ENCODE measurements at regions not wholly inside any gene's neighbourhood (a gene's known extent, or its start where the extent isn't known, plus 50 kb on each side); places are given as distances from the start of the nearest gene placed in this dataset.

DNA sequence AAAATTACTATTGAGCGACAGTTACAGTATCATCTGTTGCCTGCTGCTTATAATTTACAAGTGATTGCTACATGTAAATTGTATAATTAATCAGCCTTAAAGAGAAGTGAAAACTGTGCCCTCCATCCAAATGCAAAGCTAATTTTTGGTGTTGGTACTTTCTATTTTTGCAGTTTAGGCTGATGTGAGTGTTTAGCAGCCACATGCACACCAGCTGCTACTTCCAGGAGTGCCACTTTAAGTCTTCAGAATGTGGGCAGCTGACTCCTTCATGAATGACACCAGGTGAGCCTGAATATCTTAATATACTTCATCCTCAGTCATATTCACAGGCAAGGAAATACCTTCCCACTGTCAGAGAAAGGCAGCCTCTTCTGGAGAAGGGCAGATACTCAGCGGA lies 149.8 kb upstream of the RASGEF1B start:
- Histone ChIP-seq H3K27ac (no peak overlapping the region), H3K27me3 (ENCODE audit: low read depth) (no peaks in the 10 kb centered on the region), H3K4me3 (no peak overlapping the region), H3K9me3 (no peaks in the 10 kb centered on the region), H3K4me1 (no peaks in the 10 kb centered on the region), H3K36me3 (no peaks in the 10 kb centered on the region)
- no peak for DNase-seq
- TF ChIP-seq, protein P1, sequence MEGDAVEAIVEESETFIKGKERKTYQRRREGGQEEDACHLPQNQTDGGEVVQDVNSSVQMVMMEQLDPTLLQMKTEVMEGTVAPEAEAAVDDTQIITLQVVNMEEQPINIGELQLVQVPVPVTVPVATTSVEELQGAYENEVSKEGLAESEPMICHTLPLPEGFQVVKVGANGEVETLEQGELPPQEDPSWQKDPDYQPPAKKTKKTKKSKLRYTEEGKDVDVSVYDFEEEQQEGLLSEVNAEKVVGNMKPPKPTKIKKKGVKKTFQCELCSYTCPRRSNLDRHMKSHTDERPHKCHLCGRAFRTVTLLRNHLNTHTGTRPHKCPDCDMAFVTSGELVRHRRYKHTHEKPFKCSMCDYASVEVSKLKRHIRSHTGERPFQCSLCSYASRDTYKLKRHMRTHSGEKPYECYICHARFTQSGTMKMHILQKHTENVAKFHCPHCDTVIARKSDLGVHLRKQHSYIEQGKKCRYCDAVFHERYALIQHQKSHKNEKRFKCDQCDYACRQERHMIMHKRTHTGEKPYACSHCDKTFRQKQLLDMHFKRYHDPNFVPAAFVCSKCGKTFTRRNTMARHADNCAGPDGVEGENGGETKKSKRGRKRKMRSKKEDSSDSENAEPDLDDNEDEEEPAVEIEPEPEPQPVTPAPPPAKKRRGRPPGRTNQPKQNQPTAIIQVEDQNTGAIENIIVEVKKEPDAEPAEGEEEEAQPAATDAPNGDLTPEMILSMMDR (IDR thresholded peaks at IDR 0.05) = no peak
- intact Hi-C loops (cut with DNase I) = no loop called here
- no peak for ATAC-seq

DNA sequence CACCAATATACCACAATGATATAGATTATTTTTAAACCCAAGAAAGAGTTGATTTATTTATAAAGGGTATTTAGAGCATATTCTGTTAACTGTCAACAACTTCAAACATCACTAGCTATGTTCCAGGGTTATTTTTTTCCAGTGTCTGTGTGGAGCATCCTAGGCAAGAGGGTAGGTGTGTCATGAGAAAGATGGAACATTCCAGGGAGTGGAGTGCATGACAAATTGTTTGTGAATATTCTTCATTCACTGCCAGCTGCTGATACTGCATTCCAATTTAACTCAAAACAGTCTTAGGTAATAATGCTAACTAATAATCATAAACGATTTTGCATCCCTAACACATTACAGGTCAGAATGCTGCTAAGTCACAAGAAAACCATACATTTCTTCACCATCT lies 148.7 kb upstream of the RASGEF1B start:
- ATAC-seq = no peak
- Histone ChIP-seq H3K9me3 (no peaks in the 10 kb centered on the region), H3K27me3 (ENCODE audit: low read depth) (no peaks in the 10 kb centered on the region), H3K4me3 (no peak overlapping the region), H3K36me3 (no peaks in the 10 kb centered on the region), H3K27ac (no peak overlapping the region), H3K4me1 (no peaks in the 10 kb centered on the region)
- DNase-seq = no peak
- TF ChIP-seq, protein P1 (IDR thresholded peaks at IDR 0.05) = no peak
- intact Hi-C loops (cut with DNase I) = no loop called here

DNA sequence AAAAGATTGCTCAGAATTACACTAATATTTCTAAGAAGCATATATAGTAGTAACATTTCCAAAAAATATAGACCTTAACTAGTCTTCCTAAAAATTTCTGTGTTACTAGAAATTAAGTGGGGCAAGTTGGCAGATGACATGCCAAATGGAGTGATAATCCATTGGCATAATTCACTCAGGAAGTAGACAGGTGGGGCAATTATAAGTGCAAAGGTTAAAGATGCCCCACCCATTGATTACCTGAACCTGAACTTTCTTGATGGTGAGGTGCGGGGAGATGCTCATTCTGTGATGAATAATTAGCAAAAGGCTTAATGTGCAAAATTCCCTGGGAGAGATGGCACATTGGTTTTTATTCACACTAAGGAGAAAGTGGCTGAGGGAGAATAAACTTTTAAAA lies 145.8 kb upstream of the RASGEF1B start:
- Histone ChIP-seq H3K27ac (no peak overlapping the region), H3K9me3 (no peaks in the 10 kb centered on the region), H3K4me3 (no peak overlapping the region), H3K4me1 (no peaks in the 10 kb centered on the region), H3K36me3 (no peaks in the 10 kb centered on the region), H3K27me3 (ENCODE audit: low read depth) (no peaks in the 10 kb centered on the region)
- DNase-seq = no peak
- intact Hi-C loops (cut with DNase I) = no loop called here
- ATAC-seq = no peak
- TF ChIP-seq, protein P1 (IDR thresholded peaks at IDR 0.05) = no peak

DNA sequence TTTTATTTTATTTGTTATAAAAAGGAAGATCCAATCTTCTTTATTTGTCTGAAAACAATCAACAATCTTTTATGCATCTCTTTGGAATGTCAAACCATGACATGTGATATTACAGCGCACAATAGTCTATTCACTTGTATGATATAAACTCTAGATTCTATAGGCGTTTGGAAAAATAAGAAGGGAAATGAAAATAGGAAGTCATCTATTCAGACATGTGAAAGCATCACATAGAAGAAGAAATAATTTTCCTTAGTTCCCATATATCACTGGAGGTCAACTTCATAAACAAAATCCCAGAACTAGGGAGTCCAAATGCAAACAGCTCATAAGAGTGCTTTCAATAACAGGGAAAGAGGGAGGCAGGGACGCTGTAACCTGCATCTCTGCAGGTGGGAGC lies 139.5 kb upstream of the RASGEF1B start:
- Histone ChIP-seq H3K36me3 (no peaks in the 10 kb centered on the region), H3K4me3 (no peak overlapping the region), H3K27me3 (ENCODE audit: low read depth) (no peaks in the 10 kb centered on the region), H3K9me3 (no peaks in the 10 kb centered on the region), H3K4me1 (no peaks in the 10 kb centered on the region), H3K27ac (no peak overlapping the region)
- TF ChIP-seq, protein P1 (IDR thresholded peaks at IDR 0.05) = no peak
- intact Hi-C loops (cut with DNase I) = no loop called here
- DNase-seq (no peak), ATAC-seq (no peak)

DNA sequence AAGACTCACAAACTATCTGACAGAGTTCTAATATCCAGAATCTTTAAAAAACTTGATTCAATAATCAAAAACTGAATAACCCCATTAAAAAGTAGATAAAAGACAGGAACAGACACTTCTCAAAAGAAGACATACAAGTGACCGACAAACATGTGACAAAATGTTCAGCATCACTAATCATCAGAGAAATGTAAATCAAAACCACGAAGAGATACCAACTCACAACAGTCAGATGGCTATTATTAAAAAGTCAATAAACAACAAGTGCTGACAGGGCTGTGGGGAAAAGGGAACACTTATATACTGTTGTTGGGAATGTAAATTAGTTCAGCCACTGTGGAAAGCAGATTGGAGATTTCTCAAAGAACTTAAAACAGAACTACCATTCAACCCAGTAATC lies 138.1 kb upstream of the RASGEF1B start:
- Histone ChIP-seq H3K4me1 (no peaks in the 10 kb centered on the region), H3K27ac (no peak overlapping the region), H3K36me3 (no peaks in the 10 kb centered on the region), H3K9me3 (no peaks in the 10 kb centered on the region), H3K27me3 (ENCODE audit: low read depth) (no peaks in the 10 kb centered on the region), H3K4me3 (no peak overlapping the region)
- DNase-seq (no peak), ATAC-seq (no peak)
- TF ChIP-seq, protein P1 (IDR thresholded peaks at IDR 0.05) = no peak
- intact Hi-C loops (cut with DNase I) = no loop called here

DNA sequence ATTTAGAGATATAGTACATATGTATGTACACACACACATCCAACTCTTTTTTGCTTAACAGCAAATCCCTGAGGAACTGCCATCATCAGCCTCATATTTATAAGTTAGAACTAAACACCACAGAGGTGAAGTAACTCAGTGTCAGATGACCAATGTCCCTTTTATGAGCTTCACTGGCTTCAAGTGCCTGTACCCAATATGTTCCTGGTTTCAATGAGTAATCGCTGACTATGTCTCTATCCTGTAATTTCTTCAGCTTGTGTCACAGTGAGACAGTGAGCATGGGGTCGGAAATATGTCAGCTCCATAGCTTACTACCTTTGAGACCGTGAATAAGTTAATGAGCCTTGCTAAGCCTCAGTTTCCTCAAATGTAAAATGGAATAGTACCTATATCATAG lies 136.2 kb upstream of the RASGEF1B start:
- TF ChIP-seq, protein P1 (IDR thresholded peaks at IDR 0.05) = no peak
- Histone ChIP-seq H3K27me3 (ENCODE audit: low read depth) (no peaks in the 10 kb centered on the region), H3K9me3 (no peaks in the 10 kb centered on the region), H3K36me3 (no peaks in the 10 kb centered on the region), H3K4me3 (no peak overlapping the region), H3K4me1 (no peaks in the 10 kb centered on the region), H3K27ac (no peak overlapping the region)
- no peak for DNase-seq
- intact Hi-C loops (cut with DNase I) = no loop called here
- peak; percentile 64 to 66 for ATAC-seq
